HG03520 (cell line): ENCODE measurements at regions not wholly inside any gene's neighbourhood (a gene's known extent, or its start where the extent isn't known, plus 50 kb on each side); places are given as distances from the start of the nearest gene placed in this dataset.

Experiments used
- ATAC-seq: cut with Tn5 transposase; IDR thresholded peaks from one replicate; pipeline ENCODE4 v1.9.1; 2021; ENCODE audit warnings: mild to moderate bottlenecking, moderate library complexity; ENCODE audit not compliant: unreplicated experiment

DNA sequence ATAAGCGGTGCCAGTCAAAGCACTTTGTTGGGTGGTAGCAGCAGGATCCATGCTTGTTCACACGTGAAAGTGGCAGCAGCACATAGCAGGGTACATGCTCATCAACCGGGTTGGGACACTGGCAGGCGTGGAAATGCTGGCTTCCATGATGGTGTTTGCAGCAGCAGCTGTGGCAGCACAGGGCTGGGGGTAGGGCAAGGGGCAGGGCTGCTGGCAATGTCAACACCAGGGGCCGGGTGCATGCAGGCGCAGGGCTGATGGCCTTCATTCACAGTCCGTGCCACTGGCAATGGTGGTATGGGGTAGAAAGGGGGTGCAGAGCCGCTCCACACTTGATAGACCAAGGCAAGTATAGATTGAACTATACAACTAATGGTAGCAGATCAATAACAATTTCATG lies 374.7 kb upstream of the FAM241A start:
- ATAC-seq, result no peak

DNA sequence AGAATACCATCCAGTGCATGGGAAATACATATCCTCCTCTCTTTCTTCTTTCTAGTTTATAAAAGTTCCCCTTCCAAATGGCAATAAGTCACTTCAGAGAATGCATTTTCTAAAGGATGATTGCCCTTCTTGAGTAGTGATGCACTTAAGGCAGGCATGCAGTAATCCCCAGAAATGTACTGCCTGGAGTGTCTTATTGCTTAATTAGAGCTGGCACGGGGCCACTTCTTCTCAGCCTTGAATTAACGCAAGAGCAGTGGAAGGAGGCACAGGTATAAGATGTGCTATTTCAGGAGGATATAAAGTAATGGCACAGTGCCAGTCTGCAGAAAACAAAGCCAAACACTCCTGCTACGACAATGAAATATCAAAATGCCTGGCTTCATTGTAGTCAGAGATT lies 371.4 kb upstream of the FAM241A start:
- ATAC-seq, result no peak

DNA sequence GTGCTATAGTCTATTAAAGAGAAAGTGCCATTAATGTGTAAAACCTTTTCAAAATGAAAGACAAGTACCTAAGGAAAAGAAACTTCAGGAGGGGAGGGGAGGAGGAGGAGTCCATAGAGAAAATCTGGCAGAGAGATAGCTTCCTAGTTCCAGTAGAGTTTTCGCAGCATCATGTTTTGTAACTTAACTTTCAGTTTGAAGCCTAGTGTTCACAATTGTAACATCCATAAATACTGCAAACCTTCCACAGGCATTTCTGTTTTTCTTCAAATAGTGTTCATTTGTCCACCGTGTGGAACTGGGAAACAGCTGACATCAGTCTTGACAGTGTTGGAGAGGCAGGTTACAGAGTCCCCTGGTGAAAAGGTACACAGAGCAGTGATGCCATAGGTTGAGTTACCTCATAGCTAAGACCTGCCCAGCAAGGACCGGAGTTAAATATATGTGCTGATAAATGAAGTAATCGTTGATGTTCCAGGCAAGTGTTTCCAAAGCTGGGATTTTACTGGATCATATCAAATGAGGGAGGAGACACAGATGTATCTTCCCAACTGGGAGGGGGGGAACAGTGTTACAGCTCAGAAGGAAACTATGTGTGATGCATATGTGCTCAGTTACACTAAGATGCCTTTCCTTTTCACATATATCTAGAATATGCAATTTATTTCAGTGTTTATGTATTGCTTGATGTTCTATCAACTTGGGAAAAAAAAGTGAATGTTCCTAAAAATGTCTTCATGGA lies 369.5 kb upstream of the FAM241A start:
- ATAC-seq, result no peak

DNA sequence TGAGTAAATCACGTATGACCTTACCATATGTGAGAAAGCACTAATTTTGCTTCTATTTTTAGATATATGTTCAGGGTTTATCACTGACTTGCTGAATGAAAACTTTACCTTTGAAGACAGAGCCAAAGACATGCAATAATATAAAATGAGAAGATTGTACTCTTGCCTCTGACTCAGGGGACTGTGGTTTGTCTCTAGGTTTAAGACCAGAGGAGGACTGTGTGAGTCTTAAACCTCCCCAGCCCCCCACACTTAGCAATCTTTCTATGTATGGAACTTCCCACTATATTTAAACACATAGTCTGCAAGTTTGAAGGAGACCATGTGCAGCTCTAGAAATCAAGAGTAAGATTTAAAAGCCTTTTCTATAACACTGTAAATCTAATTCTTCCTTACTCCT lies 368.7 kb upstream of the FAM241A start:
- ATAC-seq, result no peak

DNA sequence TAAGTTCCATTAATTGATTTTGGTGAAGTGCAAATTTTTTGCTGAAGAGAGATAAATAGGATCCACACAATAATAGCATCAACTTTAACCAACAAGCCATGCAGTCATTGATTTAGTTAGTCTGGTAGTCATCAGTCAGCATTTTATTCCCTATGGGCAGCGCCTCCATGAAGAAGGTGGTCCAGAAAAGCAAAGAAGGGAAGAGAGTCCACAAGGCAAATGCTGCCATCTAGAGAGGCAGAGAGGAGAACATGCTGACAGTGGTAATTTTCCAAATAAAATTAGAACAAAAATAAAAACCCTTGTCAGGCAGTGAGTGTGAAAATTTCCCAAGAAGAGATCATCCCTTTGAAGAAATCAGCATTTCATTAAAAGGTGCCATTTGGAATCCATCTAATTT lies 366.7 kb upstream of the FAM241A start:
- ATAC-seq, result no peak

DNA sequence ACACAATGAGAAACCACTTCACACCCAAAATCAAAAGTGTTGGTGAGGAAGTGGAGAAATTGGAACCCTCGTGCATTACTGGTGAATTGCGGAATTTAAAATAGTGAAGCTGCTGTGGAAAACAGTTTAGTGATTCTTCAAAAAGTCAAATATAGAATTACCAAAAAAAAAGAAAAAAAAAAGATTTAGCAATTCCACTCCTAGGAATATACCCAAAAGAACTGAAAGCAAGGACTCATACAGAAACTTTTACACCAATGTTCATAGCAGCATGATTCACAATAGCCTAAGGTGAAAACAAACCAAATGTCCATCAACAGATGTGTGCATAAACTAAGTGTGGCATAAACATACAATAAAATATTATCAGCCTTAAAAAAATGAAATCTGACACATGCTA lies 364.3 kb upstream of the FAM241A start:
- no peak for ATAC-seq

DNA sequence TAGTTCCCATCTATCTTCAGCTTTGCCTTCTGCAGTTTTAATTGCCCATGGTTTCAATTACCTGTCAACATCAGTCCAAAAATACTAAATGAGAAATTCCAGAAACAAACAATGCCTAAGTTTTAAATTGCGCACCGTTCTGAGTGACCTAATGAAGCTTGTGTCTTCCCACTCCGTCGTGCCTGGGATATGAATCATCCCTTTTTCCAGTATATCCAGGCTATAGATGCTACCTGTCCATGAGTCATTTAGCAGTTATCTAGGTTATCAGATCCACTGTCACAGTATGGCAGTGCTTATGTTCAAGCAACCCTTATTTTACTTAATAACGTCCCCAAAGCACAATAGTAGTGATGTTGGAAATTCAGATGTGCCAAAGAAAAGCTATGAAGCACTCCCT lies 363.6 kb upstream of the FAM241A start:
- ATAC-seq, result no peak

DNA sequence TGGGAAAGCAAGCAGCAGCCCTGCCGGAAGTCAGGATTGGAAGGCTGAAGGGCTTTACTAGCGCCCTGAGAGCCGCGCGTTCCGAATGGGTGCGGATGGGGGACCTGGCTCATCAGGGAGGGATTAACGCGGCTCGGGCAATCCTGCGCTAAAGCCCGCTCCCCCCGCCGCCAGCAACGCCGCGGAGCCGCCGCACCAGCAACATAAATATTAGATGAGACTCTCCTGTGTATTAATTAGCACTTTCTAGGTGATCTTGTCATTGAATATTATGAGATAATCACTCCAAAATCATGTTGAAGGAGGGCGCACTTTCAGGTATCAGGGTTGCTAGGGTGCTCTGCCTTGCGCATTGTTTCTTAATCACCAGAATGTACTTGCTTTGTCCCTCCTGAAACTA lies 357.2 kb upstream of the FAM241A start:
- ATAC-seq, result no peak

DNA sequence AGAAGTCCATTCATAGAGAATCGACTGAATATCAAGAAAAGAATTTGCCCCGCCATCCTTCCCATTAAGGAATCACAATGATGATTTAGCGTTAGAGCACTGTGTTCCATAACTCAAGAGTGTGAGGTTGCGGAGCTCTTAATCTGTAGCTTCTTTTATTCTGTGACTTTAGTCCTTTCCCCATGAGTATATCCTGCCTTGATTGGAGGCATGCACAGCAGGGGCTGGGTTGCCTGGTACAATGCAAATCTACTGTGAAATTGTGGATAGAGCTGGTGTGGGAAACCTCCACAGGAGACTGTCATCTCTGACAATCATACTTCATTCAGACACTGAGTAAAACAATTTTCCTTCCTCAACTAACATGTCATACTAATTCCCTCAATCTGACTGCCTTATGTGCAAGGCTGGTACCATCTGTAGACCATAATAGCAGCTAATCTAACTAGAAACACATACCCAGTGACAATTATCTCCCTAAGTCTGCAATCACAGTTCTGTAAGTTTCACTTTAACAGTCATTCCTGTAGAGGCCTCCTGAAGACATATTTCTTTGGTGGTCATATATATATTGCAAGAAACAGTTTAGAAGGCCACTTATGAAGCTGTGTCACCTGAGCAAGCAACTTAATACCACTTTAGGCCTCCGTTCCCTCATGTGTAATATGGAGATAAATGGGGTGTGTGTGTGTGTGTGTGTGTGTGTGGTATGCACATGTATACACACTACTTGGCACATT lies 355.2 kb upstream of the FAM241A start:
- ATAC-seq, result no peak

DNA sequence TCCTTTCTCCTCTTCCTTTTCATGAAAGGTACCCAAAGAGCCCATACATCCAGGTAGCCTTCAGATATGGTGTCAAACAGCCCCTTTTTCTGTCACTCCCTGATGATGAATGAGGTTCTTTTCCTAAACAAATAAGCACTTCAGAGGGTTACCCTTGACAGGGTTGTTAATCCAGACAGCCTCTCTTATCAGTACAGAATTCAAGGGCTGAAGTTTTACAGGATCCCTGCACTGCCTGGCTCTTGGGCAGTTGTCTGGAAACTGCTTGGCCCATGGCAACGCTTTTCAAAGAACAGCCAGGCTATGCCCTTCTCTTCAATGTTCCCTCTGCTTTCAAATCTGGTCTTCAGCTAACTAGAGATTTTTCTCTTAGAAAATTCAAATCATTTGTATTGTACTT lies 352.6 kb upstream of the FAM241A start:
- ATAC-seq, result no peak

DNA sequence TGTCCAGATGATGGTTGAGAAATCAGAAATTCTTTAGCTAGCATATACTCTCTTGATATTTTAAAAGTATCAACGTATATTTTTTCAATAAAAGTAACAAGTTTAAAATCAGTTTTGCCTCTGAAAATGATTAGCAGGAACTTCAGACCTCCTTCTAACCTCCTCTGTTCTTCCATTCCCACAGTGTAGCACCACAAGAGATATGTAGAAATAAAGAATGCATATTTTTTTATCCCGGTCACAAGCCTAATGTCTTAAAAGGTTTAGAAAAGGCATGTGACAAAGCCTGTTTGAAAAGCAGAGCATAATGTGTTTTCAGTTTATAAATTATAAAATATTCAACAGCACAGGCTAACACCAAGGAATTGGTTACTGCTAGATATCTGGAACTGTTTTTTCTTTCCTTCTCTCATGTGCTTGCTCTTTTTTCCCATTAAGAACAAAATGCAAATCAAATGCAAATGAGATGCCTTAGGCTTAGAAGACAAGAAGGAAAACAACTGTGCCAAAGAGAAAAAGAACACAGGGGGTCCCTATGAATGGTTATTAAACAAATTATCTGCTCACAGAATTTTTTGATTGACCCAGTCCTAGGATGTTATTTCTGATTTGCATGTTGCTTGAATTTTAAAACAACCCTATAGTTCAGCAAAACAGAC lies 351.7 kb upstream of the FAM241A start:
- ATAC-seq, result no peak

DNA sequence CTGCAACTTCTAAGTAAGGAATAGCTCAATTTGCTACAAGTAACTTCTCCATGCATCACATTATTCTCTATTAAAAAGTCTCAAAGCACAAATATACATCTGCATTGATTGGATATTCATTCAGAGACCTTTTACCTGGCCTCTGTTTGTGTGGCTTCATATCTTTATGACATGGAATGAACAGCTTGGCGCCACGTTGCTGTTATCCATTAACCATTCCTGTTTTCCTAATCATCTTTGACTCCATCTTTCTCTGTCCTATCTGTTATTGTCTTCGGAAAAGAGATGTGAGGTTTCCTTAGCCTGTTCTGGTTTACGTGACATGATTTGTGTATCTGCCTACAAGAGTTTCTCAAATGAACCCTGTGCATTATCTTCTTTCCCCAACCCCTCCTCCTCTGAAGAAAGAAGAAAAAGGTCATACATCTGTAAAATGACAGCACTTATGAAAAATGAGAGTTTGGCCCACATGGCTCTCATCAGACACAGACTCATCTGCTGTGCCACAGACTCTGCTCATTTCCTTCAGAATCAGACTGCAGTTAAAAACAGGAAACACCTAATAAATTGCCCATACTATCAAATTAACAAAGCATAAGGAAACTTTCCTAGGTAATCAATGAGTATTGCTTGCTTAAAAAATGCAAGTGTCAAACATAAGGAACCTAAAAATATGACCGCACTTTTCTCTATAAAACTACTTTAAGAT lies 347.6 kb upstream of the FAM241A start:
- no peak for ATAC-seq

DNA sequence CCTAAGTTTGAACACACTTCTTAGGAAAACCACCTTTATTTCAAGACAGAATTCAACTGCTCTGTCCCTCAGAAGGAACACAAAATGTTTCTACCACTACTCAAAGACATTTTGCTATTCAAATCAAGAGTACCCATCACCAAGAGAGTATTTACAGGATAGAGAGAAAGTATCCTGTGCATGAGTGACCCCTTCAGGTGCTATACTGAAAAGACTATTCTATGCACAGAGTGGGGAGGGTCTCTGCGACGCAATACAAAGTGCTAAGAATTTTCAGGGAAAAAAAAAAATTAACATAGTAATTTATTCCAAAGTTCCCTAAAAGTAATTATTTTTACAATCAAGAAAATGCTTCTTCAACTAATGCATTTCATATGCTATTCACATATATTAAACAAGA lies 346.4 kb upstream of the FAM241A start:
- no peak for ATAC-seq

DNA sequence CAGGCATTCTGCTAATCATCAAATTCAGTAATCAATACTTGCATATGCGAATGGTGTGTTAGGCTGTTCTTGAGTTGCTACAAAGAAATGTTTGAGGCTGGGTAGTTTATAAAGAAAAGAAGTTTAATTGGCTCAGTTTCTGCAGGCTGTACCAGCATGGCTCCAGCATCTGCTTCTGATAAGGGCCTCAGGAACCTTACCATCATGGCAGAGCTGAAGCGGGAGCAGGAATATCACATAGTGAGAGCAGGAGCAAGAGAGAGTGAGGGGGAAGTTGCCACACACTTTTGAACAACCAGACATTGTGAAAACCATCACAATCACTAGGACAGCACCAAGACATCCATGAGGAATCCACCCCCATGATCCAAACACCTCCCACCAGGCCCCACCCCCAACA lies 344.7 kb upstream of the FAM241A start:
- ATAC-seq, result no peak

DNA sequence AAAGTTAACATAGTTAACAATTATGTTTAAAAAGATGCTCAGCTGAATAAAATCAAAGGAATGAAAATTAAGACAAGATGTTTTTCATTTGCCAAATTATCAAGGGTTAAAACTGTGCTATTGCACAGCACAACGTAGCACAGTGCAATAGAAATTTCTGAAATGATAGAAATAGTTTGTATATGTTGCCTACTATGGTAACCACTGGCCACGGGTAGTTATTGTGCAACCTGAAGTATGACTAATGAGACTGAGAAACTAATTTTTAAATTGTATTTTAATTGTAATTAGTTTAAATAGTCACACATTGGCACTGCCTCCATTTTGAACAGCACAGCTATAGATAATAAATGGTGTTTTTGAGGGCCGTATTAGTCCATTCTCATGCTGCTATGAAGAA lies 343.1 kb upstream of the FAM241A start:
- no peak for ATAC-seq

DNA sequence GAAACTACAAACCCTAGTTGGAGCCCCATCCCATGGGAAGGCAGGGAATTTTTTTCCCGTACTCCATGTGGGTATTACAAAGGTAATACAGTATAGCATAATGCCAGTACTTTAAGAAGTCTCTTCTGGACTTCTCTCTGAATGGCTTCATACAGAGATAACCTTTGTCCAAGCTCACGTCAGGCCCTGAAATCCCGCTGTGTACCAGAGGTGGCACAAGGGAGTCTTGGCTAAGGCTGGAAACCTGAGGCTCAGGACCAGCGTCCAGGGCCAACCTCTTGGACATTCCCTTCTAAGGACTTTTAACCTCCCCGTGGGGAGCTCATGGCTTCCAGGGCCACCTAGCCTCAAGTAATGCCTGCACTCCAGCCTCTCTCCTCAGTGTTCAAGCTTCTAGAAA lies 338.9 kb upstream of the FAM241A start:
- ATAC-seq, result no peak

DNA sequence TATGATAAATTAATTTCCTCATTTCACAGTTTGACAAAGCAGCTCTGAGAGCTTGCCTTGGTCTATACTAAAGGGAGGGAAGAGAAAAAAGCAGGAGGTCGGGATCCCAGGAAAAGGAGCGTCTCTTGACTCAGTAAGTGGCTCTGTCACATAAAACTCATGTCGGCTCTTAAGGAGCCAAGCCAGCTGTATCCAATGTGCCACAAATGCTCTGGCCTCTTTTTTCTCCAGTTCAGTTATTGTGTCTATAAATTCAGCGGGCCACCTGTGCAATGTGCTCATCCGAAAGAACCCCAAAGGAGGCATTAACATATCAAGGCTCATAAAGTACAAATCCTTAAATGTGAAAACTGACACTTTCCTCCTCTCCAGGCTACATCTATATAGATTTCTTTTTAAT lies 337.7 kb upstream of the FAM241A start:
- no peak for ATAC-seq

DNA sequence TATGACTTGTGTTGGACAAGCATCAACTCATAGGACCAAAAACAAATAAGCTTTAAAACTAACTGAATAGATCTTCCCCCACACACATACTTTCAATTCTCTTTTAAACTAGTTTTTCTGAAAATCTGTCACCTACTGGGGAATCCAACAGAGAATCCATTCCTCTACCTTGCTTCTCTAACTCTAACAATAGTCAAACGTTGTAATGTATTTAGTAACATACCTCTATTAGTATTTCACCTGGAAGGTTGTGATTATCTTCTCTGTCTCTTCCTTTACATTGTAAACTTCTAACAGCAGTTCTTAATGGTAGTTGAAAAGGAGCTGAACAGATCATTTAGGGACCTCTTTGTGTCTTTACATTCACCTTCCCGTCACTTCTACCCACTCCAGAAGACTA lies 337.1 kb upstream of the FAM241A start:
- ATAC-seq, result no peak

DNA sequence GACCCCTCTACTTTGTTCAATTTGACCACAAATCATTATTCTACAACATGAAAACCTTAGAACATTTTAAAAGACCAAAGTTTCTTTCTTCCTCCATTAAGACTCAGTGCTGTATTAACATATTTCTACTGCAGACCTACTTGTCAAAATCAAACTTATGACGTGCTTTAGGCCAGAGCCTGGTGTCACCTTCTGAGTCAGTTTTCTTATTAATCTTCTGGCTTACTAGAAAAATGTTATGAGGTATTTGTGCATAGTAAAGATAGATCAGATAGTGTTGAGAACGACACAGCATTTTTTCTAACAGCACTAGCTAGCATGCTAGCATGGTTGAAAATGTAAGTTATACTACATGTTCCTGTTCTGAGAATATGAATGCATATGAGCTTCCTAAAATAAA lies 333.6 kb upstream of the FAM241A start:
- ATAC-seq, result no peak

DNA sequence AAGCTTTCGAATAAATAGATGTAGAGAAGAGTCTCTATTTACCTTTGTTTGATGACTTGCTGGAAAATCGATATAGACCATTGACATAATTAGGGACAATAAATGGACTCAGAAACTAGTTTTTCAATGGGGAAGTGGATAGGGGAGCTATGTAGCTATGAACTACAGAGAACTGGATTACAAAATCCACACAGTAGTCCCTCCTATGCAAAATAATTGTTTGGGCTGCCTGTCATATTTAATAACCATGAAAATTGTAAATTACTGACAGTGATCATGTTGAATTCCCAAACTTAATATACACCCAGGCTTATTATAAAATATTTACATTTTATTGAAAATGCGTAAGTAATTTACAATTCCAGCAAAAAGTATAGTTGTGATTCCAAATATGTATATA lies 333.1 kb upstream of the FAM241A start:
- ATAC-seq, result no peak

DNA sequence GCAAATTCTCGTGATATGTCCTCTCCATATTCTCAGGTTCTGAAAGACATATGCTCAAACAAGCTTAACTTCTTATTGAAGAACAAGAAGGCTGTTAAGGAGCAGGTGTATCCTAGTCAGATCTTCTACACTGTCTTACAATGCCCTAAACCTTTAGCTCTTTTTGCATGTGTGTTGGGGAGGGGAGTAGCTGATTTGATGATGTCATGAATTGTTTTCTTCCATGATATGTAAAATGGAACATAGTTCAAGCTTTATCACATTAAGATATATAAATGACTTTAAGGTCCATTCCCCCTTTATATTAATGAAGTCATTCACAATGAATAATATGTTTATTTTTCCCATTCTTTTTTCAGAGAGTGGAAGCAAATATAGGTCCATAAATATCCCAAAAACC lies 332.5 kb upstream of the FAM241A start:
- ATAC-seq, result no peak
